ENCODE measurements at regions not wholly inside any gene's neighbourhood (a gene's known extent, or its start where the extent isn't known, plus 50 kb on each side); places are given as distances from the start of the nearest gene placed in this dataset.

DNA sequence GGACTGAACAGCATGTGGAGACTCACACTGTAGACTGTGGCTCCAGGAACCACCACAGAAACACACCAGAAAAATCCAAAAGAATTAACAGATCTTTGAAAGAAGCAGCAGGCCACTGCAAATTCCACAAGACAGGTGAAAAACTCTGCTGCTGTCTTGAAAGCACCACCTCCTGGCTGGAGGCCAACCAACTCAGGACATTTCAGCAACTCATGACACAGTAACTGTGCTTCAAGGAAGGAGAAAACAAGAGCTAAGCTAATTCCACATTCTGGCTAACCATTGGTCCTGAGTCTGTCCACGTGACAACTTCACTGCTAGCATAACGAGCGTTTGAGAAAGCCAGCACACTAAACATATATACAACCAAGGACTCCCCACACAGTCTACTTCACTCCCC is 625.1 kb downstream of the PRELID2 start:
- TF ChIP-seq, protein P1, sequence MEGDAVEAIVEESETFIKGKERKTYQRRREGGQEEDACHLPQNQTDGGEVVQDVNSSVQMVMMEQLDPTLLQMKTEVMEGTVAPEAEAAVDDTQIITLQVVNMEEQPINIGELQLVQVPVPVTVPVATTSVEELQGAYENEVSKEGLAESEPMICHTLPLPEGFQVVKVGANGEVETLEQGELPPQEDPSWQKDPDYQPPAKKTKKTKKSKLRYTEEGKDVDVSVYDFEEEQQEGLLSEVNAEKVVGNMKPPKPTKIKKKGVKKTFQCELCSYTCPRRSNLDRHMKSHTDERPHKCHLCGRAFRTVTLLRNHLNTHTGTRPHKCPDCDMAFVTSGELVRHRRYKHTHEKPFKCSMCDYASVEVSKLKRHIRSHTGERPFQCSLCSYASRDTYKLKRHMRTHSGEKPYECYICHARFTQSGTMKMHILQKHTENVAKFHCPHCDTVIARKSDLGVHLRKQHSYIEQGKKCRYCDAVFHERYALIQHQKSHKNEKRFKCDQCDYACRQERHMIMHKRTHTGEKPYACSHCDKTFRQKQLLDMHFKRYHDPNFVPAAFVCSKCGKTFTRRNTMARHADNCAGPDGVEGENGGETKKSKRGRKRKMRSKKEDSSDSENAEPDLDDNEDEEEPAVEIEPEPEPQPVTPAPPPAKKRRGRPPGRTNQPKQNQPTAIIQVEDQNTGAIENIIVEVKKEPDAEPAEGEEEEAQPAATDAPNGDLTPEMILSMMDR (IDR thresholded peaks at IDR 0.05) = no peak
- TF ChIP-seq POLR2A (IDR thresholded peaks at IDR 0.05) = no peak
